ENCODE measurements at regions not wholly inside any gene's neighbourhood (a gene's known extent, or its start where the extent isn't known, plus 50 kb on each side); places are given as distances from the start of the nearest gene placed in this dataset.
"Not testable (repeated sequence)": the region's sequence is repeated elsewhere in the genome, so short reads cannot be mapped to it uniquely, and the experiment has no call there.

DNA sequence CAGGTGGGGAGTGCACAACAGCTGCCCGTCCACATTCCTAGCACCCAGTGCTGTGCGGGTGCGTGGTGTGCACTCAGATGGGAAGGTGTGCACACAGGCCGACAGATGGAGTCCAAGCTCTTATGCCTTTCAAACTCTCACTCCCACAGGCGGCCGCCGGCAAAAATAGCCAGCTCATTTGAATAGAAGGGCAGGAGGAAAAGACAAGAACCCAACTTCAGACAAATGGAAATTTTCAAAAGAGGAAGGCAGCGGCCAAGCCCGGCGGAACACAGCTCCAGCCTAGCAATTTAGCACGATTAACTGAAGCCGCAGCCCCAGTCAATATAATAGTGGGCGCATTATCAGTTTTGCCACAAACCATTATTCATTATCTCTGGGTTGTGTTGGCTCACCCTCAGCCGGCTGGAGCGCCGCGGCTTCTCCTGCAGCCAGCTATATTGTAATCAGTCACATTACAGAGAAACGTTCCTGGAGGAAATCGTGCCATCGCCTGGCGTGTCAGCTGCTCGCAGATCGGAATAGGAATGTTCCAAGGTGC is 103.9 kb upstream of the SEC14L1 start:
- no peaks in the 10 kb centered on the region for H3K36me3 ChIP-seq (ENCODE audit: control insufficient read depth, insufficient read depth, low read length)
- H3K27me3 ChIP-seq (ENCODE audit: control insufficient read depth, insufficient read depth, low read length, poor library complexity, severe bottlenecking): no peaks in the 10 kb centered on the region
- H3K4me3 ChIP-seq (ENCODE audit: insufficient read depth, low read depth, low read length): no peak overlapping the region
- 92 to 94% methylated on average over 23 of the region's 23 CpGs for WGBS, 2 experiments
- no peaks in the 10 kb centered on the region for H3K9me3 ChIP-seq (ENCODE audit: control insufficient read depth, low read length)
- H3K27ac ChIP-seq (ENCODE audit: insufficient read depth, low read depth, low read length, poor library complexity, severe bottlenecking): no peak overlapping the region
- H3K4me1 ChIP-seq (ENCODE audit: control insufficient read depth, insufficient read depth, low read length): peaks cover 3% of the 10 kb centered on the region

DNA sequence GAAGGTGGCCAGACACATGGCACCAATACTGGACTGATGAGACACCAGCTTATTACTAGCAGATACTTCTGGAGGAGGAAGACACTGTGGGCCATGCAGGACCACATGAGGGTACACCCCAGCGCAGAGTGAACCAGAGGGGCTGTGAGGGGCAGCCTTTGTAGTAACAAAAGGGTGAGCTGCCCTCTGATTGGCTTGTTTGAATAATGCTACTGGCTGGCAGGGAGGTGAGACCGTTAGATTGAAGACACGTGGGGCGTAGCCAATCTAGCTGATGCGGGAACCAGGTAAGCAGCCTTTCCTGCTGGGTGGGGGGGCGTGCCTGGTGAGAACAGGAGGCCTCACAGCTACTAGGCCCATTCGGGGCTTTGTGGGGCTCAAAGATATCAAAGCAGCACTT is 102.8 kb upstream of the SEC14L1 start:
- H3K27me3 ChIP-seq (ENCODE audit: control insufficient read depth, insufficient read depth, low read length, poor library complexity, severe bottlenecking): no peaks in the 10 kb centered on the region
- H3K4me1 ChIP-seq (ENCODE audit: control insufficient read depth, insufficient read depth, low read length): peaks cover 3% of the 10 kb centered on the region
- no peak overlapping the region for H3K27ac ChIP-seq (ENCODE audit: insufficient read depth, low read depth, low read length, poor library complexity, severe bottlenecking)
- H3K9me3 ChIP-seq (ENCODE audit: control insufficient read depth, low read length): no peaks in the 10 kb centered on the region
- no peaks in the 10 kb centered on the region for H3K36me3 ChIP-seq (ENCODE audit: control insufficient read depth, insufficient read depth, low read length)
- WGBS, 2 experiments: 92 to 95% methylated on average over 7 of the region's 7 CpGs
- H3K4me3 ChIP-seq (ENCODE audit: insufficient read depth, low read depth, low read length): no peak overlapping the region

DNA sequence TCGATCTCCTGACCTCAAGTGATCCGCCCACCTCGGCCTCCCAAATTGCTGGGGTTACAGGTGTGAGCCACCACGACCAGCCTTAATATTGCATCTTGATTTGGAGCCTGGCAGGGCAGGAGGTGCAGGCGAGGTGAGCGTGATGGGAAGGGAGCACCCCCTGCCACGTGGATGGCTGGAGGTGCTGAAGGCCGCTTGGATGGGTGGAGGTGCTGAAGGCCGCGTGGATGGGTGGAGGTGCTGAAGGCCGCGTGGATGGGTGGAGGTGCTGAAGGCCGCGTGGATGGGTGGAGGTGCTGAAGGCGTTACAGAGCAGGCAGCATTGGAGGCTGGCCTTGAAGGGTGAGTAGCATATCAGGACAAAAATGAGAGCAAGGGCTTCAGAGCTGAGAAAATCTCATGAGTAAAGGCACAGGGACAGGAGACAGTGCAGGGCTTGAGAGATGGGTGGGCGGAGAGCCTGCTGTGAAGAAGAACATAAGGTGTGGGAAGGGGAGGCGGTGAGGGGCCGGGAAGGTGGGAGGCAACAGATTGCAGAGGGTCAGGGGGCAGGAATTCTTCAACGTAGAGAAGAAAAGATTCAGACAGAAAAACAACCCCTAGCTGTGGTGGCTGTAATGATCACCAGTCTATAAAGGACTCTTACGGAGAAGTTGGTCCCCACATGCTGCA is 101.7 kb upstream of the SEC14L1 start:
- H3K27ac ChIP-seq (ENCODE audit: insufficient read depth, low read depth, low read length, poor library complexity, severe bottlenecking): no peak overlapping the region
- H3K4me1 ChIP-seq (ENCODE audit: control insufficient read depth, insufficient read depth, low read length): peaks cover 3% of the 10 kb centered on the region
- H3K27me3 ChIP-seq (ENCODE audit: control insufficient read depth, insufficient read depth, low read length, poor library complexity, severe bottlenecking): no peaks in the 10 kb centered on the region
- H3K36me3 ChIP-seq (ENCODE audit: control insufficient read depth, insufficient read depth, low read length): no peaks in the 10 kb centered on the region
- H3K9me3 ChIP-seq (ENCODE audit: control insufficient read depth, low read length): no peaks in the 10 kb centered on the region
- H3K4me3 ChIP-seq (ENCODE audit: insufficient read depth, low read depth, low read length): no peak overlapping the region
- WGBS, 2 experiments: 89 to 91% methylated on average over 20 of the region's 20 CpGs

DNA sequence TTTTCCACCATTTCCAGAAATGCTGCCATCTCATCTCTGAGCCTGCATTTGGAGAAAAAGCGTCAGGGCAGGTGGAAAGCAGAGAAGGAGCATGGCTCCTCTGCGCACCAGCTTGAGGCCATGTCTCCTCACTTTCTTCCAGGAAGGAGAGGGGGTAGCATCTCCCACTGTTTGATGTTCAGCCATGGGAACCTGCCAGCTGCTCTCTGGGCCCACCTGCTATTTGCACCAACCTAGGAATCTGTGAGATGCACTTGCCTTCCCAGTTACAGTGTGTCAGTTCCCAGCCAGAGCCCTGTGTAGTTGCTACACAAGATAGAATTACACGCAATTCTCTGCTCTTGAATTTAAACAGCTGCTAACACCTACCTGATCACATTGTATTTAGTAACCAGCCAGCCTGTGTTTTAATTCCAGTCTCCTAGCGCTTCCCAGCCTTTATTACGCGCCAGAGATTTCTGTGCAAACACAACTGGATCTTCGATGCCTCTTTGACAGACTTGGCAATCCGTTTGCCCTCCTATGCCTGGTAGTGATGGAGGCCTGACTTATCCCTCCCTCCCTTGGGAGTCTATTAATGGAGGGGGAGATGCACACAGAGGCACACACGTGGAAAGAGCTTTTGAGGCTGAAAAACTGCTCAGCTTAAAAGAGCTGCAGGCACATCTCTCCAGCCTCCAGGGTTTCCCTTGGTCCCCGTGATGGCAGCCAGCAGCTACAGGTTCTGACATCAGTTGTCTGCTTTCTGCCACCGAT is 98.1 kb upstream of the SEC14L1 start:
- Histone ChIP-seq H3K27ac (ENCODE audit: insufficient read depth, low read depth, low read length, poor library complexity, severe bottlenecking) (no peak overlapping the region), H3K4me1 (ENCODE audit: control insufficient read depth, insufficient read depth, low read length) (peaks cover 4% of the 10 kb centered on the region), H3K9me3 (ENCODE audit: control insufficient read depth, low read length) (no peaks in the 10 kb centered on the region), H3K27me3 (ENCODE audit: control insufficient read depth, insufficient read depth, low read length, poor library complexity, severe bottlenecking) (no peaks in the 10 kb centered on the region), H3K36me3 (ENCODE audit: control insufficient read depth, insufficient read depth, low read length) (no peaks in the 10 kb centered on the region), H3K4me3 (ENCODE audit: insufficient read depth, low read depth, low read length) (no peak overlapping the region)
- 89 to 92% methylated on average over 11 of the region's 11 CpGs for WGBS, 2 experiments

DNA sequence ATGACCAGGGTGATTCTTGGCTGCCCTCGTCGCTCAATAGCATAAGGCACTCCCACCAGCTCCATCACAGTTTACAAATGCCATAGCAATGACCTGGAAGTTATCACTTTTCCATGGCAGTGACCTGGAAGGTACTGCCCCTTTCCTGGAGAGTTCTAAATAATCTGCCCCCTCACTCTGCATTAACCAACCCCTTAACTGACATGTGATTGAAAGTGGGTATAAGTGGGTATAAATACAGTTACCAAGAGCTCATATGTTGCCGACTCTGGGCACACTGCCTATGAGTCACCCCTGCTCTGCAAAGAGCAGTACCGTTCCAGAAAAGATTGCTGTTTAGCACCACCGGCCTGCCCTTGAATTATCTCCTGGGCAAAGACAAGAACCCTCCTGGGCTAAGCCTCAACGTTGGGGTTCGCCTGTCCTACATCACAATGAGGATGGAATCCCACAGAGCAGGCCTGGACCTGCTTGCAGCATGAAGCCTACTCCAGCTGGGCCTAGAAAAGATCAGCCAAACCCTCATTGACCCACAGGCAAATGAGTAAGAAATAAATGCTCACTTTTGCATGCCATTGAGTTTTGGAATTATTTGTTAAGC is 95.2 kb upstream of the SEC14L1 start:
- H3K27ac ChIP-seq (ENCODE audit: insufficient read depth, low read depth, low read length, poor library complexity, severe bottlenecking): no peak overlapping the region
- no peaks in the 10 kb centered on the region for H3K9me3 ChIP-seq (ENCODE audit: control insufficient read depth, low read length)
- no peaks in the 10 kb centered on the region for H3K36me3 ChIP-seq (ENCODE audit: control insufficient read depth, insufficient read depth, low read length)
- H3K4me1 ChIP-seq (ENCODE audit: control insufficient read depth, insufficient read depth, low read length): peaks cover 4% of the 10 kb centered on the region
- H3K27me3 ChIP-seq (ENCODE audit: control insufficient read depth, insufficient read depth, low read length, poor library complexity, severe bottlenecking): no peaks in the 10 kb centered on the region
- 88% methylated on average over 7 of the region's 7 CpGs for WGBS, 2 experiments
- no peak overlapping the region for H3K4me3 ChIP-seq (ENCODE audit: insufficient read depth, low read depth, low read length)

DNA sequence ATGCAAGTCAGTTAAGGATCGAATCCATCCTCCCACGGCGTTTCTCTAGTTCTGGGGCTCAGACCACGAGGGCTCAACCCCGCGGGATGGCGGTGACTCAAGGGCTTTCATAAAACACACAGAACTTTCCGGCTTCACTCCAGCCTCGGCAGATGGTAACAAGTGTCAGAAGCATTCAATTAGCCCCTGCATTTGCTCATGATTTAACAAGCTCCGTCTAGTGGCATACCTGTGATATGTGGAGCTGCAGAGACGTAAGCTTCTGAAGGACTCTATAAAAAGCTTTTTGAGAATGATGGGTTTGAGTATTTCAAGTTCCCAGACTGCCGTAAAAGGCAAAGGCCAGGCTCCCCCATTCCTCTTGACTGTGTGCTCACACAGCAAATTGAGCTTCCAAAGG is 91.3 kb upstream of the SEC14L1 start:
- Histone ChIP-seq H3K9me3 (ENCODE audit: control insufficient read depth, low read length) (no peaks in the 10 kb centered on the region), H3K36me3 (ENCODE audit: control insufficient read depth, insufficient read depth, low read length) (no peaks in the 10 kb centered on the region), H3K27me3 (ENCODE audit: control insufficient read depth, insufficient read depth, low read length, poor library complexity, severe bottlenecking) (no peaks in the 10 kb centered on the region), H3K4me1 (ENCODE audit: control insufficient read depth, insufficient read depth, low read length) (peaks cover 4% of the 10 kb centered on the region), H3K4me3 (ENCODE audit: insufficient read depth, low read depth, low read length) (no peak overlapping the region), H3K27ac (ENCODE audit: insufficient read depth, low read depth, low read length, poor library complexity, severe bottlenecking) (no peak overlapping the region)
- 92 to 94% methylated on average over 12 of the region's 12 CpGs for WGBS, 2 experiments

DNA sequence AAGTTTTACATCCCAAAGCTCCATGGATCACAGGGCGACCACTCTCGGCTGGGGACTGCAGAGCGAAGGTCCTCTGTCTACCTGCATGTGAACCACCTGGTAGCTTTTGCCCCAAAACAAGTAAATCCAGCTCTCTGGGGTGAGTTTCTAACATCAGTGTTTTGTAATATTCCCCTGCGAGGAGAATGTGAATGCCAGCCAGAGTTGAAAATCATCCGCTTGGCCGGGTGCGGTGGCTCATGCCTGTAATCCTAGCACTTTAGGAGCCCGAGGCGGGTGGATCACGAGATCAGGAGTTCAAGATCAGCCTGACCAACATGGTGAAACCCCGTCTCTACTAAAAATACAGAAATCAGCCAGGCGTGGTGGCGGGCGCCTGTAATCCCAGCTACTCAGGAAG is 89.9 kb upstream of the SEC14L1 start:
- not testable (repeated sequence) for H3K27me3 ChIP-seq (ENCODE audit: control insufficient read depth, insufficient read depth, low read length, poor library complexity, severe bottlenecking); H3K4me3 ChIP-seq (ENCODE audit: insufficient read depth, low read depth, low read length); H3K36me3 ChIP-seq (ENCODE audit: control insufficient read depth, insufficient read depth, low read length); H3K9me3 ChIP-seq (ENCODE audit: control insufficient read depth, low read length); H3K27ac ChIP-seq (ENCODE audit: insufficient read depth, low read depth, low read length, poor library complexity, severe bottlenecking); H3K4me1 ChIP-seq (ENCODE audit: control insufficient read depth, insufficient read depth, low read length)
- 85 to 94% methylated on average over 14 of the region's 14 CpGs for WGBS, 2 experiments

DNA sequence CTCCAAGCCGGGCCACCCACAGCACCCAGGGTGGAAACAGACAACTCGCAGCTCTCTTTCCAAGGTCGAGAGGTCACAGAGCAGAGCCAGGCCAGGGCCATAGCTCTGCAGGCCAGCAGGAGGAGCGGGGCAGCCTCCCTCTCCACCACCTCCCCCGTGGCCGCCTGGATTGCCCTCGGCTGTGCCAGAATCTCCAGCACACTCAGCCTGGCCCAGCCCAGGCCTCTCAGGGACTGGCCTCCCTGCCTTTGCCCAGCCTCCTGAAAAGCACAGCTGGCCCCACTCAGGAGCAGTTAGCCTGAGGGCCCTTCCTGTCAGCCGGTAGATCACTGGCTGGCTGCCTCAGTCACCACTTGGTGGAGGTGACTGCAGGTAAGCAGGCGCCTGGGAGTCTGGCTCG is 85.8 kb upstream of the SEC14L1 start:
- 67 to 70% methylated on average over 10 of the region's 10 CpGs for WGBS, 2 experiments
- Histone ChIP-seq H3K4me1 (ENCODE audit: control insufficient read depth, insufficient read depth, low read length) (no peaks in the 10 kb centered on the region), H3K9me3 (ENCODE audit: control insufficient read depth, low read length) (no peaks in the 10 kb centered on the region), H3K27me3 (ENCODE audit: control insufficient read depth, insufficient read depth, low read length, poor library complexity, severe bottlenecking) (no peaks in the 10 kb centered on the region), H3K4me3 (ENCODE audit: insufficient read depth, low read depth, low read length) (no peak overlapping the region), H3K36me3 (ENCODE audit: control insufficient read depth, insufficient read depth, low read length) (no peaks in the 10 kb centered on the region), H3K27ac (ENCODE audit: insufficient read depth, low read depth, low read length, poor library complexity, severe bottlenecking) (no peak overlapping the region)

DNA sequence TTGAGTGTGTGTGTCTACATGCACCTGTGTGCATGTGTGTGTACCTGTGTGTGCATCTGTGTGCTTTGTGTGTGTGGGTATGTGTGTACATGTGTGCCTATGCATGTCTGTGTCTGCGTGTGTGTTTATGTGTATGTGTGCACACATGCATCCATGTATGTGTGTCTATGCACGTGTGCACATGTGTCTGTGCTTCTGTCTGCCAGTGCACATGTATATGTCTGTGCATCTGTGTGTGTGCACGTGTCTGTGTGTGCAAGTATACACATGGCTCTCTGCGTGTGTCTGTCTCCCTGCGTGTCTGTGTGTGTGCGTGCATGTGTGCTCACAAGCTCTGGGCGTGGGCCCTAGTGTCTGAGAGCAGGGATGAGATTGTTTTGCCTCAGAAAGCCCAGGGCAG is 85.3 kb upstream of the SEC14L1 start:
- no peaks in the 10 kb centered on the region for H3K27me3 ChIP-seq (ENCODE audit: control insufficient read depth, insufficient read depth, low read length, poor library complexity, severe bottlenecking)
- no peaks in the 10 kb centered on the region for H3K4me1 ChIP-seq (ENCODE audit: control insufficient read depth, insufficient read depth, low read length)
- 91 to 94% methylated on average over 7 of the region's 7 CpGs for WGBS, 2 experiments
- H3K4me3 ChIP-seq (ENCODE audit: insufficient read depth, low read depth, low read length): no peak overlapping the region
- H3K9me3 ChIP-seq (ENCODE audit: control insufficient read depth, low read length): no peaks in the 10 kb centered on the region
- no peaks in the 10 kb centered on the region for H3K36me3 ChIP-seq (ENCODE audit: control insufficient read depth, insufficient read depth, low read length)
- no peak overlapping the region for H3K27ac ChIP-seq (ENCODE audit: insufficient read depth, low read depth, low read length, poor library complexity, severe bottlenecking)

DNA sequence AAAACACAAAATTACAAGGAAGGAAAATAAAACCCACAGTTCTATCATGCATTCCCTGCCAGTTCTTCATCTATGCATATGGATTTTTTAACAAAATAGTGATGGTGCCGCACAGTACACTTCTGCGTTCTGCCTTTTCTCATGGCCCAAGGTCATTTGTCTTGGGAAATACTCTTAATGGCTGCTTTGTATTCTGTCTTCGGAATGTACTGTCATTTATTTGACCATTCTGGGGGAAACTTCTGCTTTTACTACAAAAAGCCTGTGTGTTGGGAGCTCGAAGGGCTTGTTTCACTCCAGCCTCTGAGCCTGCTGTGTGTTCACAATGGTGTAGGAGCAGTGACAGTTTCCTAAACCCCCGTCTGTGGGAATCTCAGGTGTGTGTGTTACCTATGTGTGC is 82.8 kb upstream of the SEC14L1 start:
- no peak overlapping the region for H3K4me3 ChIP-seq (ENCODE audit: insufficient read depth, low read depth, low read length)
- no peaks in the 10 kb centered on the region for H3K36me3 ChIP-seq (ENCODE audit: control insufficient read depth, insufficient read depth, low read length)
- no peak overlapping the region for H3K27ac ChIP-seq (ENCODE audit: insufficient read depth, low read depth, low read length, poor library complexity, severe bottlenecking)
- no peaks in the 10 kb centered on the region for H3K4me1 ChIP-seq (ENCODE audit: control insufficient read depth, insufficient read depth, low read length)
- H3K9me3 ChIP-seq (ENCODE audit: control insufficient read depth, low read length): no peaks in the 10 kb centered on the region
- H3K27me3 ChIP-seq (ENCODE audit: control insufficient read depth, insufficient read depth, low read length, poor library complexity, severe bottlenecking): no peaks in the 10 kb centered on the region
- 87 to 93% methylated on average over 5 of the region's 5 CpGs for WGBS, 2 experiments
